ENCODE measurements at regions not wholly inside any gene's neighbourhood (a gene's known extent, or its start where the extent isn't known, plus 50 kb on each side); places are given as distances from the start of the nearest gene placed in this dataset.
"Not testable (repeated sequence)": the region's sequence is repeated elsewhere in the genome, so short reads cannot be mapped to it uniquely, and the experiment has no call there.

DNA sequence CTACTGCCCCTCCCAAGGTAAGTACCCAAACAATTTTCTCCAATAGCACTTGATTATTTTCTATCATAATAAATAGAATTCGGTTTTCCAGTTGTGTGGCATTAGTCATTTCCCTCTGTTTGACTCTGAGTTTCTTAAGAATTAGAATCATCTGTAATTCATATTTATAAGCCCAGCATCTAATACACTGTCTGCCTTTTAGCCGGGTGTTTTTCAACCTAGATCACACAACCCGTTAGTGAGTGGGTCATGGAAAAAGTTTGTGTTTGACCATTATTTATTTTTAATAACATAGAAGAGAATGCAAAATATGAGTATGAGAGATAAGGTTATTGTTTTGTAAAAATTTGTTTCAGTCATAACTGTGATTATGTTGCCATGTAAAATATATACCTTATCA, 701.6 kb downstream of the RFPL4B start:
- Mint-ChIP-seq H3K36me3 (no peaks in the 10 kb centered on the region), H3K4me3 (no peak overlapping the region), H3K4me1 (no peaks in the 10 kb centered on the region), H3K27ac (no peak overlapping the region), H3K9me3 (ENCODE audit: low read depth) (peaks cover 4% of the 10 kb centered on the region), H3K27me3 (no peaks in the 10 kb centered on the region)
- DNase-seq (no peak), ATAC-seq (no peak)
- CTCF ChIA-PET = no interaction called here

DNA sequence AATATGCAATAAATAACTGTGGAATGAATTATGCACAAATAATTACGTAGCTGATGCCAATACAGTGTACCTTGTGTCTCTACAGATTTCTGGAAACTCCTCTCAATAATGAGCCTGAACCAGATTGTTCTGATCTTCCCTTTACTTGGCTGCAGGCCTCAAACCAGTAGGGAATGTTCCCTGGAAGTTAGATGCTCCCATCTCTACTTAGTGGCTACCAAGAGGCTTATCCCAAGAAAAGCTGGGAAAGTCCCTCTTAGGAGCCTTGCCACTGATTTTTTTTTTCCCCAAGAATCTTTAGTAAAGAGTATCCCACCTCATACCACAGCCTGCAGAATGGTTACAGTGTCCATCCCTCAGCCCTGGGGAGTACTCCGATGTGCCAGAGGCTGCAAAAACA, 702.1 kb downstream of the RFPL4B start:
- CTCF ChIA-PET = no interaction called here
- no peak overlapping the region for H3K4me3 Mint-ChIP-seq
- no peaks in the 10 kb centered on the region for H3K4me1 Mint-ChIP-seq
- no peak for ATAC-seq
- no peaks in the 10 kb centered on the region for H3K36me3 Mint-ChIP-seq
- no peaks in the 10 kb centered on the region for H3K27me3 Mint-ChIP-seq
- no peak overlapping the region for H3K27ac Mint-ChIP-seq
- DNase-seq = no peak
- peaks cover 4% of the 10 kb centered on the region for H3K9me3 Mint-ChIP-seq (ENCODE audit: low read depth)

DNA sequence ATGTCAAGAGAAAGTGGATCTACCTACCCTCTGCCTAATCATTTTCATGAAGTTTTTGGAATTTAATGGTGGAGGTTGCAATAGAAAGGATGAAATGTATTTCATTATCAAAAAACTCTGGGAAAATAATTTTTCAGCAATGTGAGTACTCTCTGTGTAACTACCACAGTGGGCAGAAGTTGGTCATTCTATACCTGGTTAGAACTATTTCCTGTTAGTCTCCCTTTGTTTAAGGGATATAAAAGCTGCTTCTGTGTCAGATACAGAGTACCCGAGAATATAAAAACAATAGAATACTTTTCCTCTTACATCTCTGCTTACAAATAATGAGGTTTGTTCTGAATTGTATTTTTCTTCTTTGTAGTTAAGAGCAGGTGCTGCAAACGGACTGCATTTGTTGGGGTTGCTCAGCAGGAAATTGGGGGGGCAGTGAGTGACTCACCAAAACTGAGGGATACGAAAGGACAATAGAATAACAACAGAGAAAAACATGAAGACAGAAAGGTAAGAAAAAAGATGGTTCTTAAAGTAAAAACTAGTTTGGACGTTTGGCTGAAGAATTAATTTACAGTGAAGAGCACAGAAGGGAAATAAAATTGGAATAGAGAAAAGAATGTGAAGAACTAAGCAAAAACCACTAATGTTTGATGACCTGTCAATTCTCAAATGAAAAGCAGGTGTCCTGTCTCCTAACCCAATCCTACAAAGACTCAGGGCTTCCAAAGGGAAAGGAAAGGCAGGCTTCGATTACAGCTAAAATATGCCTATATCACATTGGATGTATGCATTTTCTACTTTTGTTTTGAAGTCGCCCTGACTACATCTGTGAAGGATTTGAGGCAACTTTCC, 703.1 kb downstream of the RFPL4B start:
- CTCF ChIA-PET = no interaction called here
- peaks cover 2% of the 10 kb centered on the region for H3K9me3 Mint-ChIP-seq (ENCODE audit: low read depth)
- H3K4me1 Mint-ChIP-seq = no peaks in the 10 kb centered on the region
- H3K36me3 Mint-ChIP-seq = no peaks in the 10 kb centered on the region
- no peak for ATAC-seq
- no peak overlapping the region for H3K27ac Mint-ChIP-seq
- no peak for DNase-seq
- no peak overlapping the region for H3K4me3 Mint-ChIP-seq
- no peaks in the 10 kb centered on the region for H3K27me3 Mint-ChIP-seq

DNA sequence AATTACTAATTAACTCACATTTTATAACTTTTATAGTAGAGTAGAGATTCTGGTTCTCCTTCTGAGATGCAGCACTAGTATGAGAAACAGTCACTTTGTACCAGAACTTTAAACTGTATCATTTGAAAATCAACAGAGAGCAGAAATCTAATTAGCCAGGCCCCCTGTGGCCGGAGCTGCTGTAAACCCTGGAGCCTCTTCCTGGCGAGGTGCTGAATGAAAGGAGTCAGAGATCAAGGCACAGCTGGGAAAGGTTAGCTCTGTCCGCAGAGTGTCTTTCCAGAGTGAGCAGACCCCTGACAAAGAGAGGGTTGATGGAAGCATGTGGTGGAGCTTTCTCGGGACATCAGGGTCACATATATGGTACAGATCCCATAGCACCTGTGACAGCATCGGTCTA, 703.8 kb downstream of the RFPL4B start:
- Mint-ChIP-seq H3K27ac (no peak overlapping the region), H3K27me3 (no peaks in the 10 kb centered on the region), H3K4me3 (no peak overlapping the region), H3K4me1 (no peaks in the 10 kb centered on the region), H3K9me3 (ENCODE audit: low read depth) (peaks cover 2% of the 10 kb centered on the region), H3K36me3 (no peaks in the 10 kb centered on the region)
- no peak for ATAC-seq
- CTCF ChIA-PET = no interaction called here
- no peak for DNase-seq

DNA sequence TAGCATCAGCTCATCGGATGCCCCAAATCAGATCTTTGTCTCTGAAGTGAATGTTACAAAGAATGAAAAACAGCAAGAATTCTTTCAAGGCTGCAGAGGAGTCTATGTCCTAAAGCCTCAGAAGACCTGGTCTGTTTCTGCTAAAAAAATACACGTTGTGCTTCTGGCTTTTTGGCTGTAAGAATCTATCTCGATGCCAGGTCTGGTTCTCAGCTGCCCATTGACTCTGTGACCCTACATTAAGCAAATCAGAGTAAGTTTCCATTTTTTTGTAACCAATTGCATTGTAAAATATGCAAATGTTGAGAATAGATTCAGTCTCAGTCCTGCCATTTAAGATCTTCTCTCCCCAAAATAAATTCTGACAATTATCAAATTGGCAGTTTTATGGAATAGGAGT, 705.4 kb downstream of the RFPL4B start:
- no peaks in the 10 kb centered on the region for H3K36me3 Mint-ChIP-seq
- H3K9me3 Mint-ChIP-seq (ENCODE audit: low read depth) = peaks cover 2% of the 10 kb centered on the region
- H3K27me3 Mint-ChIP-seq = no peaks in the 10 kb centered on the region
- CTCF ChIA-PET = no interaction called here
- no peak for DNase-seq
- no peak overlapping the region for H3K27ac Mint-ChIP-seq
- ATAC-seq = no peak
- no peaks in the 10 kb centered on the region for H3K4me1 Mint-ChIP-seq
- H3K4me3 Mint-ChIP-seq = no peak overlapping the region

DNA sequence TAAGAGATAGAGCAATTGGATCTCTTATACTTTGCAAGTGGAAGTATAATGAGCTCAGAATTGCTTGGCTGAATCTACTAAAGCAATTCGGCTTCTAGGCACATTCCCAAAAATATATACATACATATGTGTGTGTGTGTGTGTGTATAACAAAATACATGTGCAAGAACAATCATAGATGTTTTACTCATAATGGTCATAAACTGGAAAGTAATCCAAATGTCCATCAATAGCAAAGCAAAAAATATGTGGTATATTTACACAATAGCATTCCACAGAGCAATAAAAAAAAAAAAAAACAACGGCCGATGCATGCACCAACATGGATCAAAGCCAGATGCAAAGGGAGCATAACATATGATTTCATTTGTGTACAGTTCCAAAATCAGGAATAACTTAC, 707.9 kb downstream of the RFPL4B start:
- Mint-ChIP-seq H3K27ac (no peak overlapping the region), H3K36me3 (no peaks in the 10 kb centered on the region), H3K27me3 (no peaks in the 10 kb centered on the region), H3K4me1 (no peaks in the 10 kb centered on the region), H3K9me3 (ENCODE audit: low read depth) (no peaks in the 10 kb centered on the region), H3K4me3 (no peak overlapping the region)
- no peak for ATAC-seq
- no peak for DNase-seq
- CTCF ChIA-PET = no interaction called here

DNA sequence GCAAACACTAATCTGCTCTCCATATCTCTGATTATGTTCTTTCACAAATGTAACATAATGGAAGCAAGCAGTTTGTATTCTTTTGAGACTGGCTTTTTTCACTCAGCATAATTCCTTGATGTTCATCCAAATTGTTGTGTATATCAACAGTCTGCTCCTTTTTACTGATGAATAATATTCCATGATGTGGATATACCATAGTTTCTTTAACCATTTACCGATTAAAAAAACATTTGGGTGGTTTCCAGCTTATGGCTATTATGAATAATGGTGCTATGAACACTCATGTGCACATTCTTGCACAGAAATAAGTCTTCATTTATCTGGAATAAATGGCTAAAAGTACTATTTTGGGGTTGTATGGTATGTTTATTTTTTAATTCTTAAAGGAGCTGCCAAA, 708.9 kb downstream of the RFPL4B start:
- H3K9me3 Mint-ChIP-seq (ENCODE audit: low read depth) = no peaks in the 10 kb centered on the region
- CTCF ChIA-PET = no interaction called here
- no peaks in the 10 kb centered on the region for H3K27me3 Mint-ChIP-seq
- no peaks in the 10 kb centered on the region for H3K4me1 Mint-ChIP-seq
- H3K4me3 Mint-ChIP-seq = no peak overlapping the region
- ATAC-seq (no peak), DNase-seq (no peak)
- no peaks in the 10 kb centered on the region for H3K36me3 Mint-ChIP-seq
- H3K27ac Mint-ChIP-seq = no peak overlapping the region

DNA sequence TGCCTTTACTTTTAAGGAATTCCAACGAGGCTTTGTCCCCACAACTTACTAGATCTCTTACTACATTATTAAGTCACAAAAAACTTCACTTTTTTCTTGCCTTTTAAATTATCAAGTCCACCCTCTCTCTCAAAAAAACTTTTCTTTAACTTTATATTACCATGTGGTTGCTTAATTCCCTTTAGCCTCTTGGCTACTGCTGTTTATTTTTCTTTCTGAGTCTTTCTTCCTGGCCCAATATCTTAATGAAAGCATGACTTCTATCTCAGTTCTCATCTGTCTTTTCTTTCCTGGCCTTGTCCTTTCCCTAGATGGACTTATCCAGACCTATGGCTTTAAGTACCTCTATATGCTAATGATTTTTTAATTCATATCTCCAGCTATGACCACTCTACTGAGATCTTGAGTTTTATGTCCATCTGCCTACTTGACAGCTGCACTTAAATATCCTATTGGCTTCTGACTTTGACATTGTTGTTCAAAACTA, 710.5 kb downstream of the RFPL4B start:
- no peaks in the 10 kb centered on the region for H3K36me3 Mint-ChIP-seq
- H3K9me3 Mint-ChIP-seq (ENCODE audit: low read depth) = no peaks in the 10 kb centered on the region
- no peak for ATAC-seq
- H3K27ac Mint-ChIP-seq = no peak overlapping the region
- no peak overlapping the region for H3K4me3 Mint-ChIP-seq
- no peak for DNase-seq
- CTCF ChIA-PET = no interaction called here
- no peaks in the 10 kb centered on the region for H3K27me3 Mint-ChIP-seq
- no peaks in the 10 kb centered on the region for H3K4me1 Mint-ChIP-seq

DNA sequence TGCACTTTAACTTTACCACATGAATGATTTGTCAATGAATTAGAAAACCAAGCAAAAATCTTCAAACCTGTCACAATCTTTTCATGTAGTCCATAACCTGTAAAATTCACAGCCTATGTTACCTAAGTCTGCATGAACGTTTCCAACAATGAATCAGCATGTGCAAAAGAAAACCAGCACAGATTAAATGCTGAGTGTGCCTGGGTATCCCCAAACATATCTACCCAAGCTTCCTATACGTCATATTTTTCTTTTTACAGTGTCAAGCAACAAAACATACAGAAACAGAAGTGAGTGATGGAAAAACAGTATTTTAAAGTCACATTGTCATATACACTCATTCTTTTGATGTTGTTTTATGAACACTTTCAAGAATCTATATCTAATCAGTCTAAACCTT, 713.5 kb downstream of the RFPL4B start:
- Mint-ChIP-seq H3K9me3 (ENCODE audit: low read depth) (no peaks in the 10 kb centered on the region), H3K27me3 (no peaks in the 10 kb centered on the region), H3K4me3 (no peak overlapping the region), H3K36me3 (no peaks in the 10 kb centered on the region), H3K4me1 (no peaks in the 10 kb centered on the region), H3K27ac (no peak overlapping the region)
- DNase-seq = no peak
- no peak for ATAC-seq
- CTCF ChIA-PET = no interaction called here

DNA sequence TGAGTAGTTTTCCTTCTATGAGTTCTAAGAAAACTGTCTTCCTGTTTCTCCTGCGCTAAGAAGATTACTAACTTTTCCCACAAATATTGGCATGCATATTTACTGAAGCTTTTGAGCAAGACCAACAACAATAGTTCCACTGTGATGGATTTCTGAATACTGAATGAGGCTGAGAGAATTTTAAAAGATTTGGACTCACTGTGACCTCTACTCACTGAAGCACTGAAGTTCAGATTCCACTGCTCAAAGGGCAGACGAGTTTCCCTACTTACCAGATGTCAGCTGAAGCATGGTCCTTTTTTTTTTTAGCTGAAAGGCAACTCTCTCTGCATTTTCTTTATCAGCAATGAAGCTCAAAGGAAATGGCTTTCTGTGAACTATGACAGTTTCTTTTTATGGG, 718.5 kb downstream of the RFPL4B start:
- CTCF ChIA-PET = no interaction called here
- ATAC-seq (no peak), DNase-seq (no peak)
- no peak overlapping the region for H3K27ac Mint-ChIP-seq
- H3K27me3 Mint-ChIP-seq = no peaks in the 10 kb centered on the region
- H3K9me3 Mint-ChIP-seq (ENCODE audit: low read depth) = peaks cover 1% of the 10 kb centered on the region
- no peaks in the 10 kb centered on the region for H3K4me1 Mint-ChIP-seq
- H3K4me3 Mint-ChIP-seq = no peak overlapping the region
- no peaks in the 10 kb centered on the region for H3K36me3 Mint-ChIP-seq

DNA sequence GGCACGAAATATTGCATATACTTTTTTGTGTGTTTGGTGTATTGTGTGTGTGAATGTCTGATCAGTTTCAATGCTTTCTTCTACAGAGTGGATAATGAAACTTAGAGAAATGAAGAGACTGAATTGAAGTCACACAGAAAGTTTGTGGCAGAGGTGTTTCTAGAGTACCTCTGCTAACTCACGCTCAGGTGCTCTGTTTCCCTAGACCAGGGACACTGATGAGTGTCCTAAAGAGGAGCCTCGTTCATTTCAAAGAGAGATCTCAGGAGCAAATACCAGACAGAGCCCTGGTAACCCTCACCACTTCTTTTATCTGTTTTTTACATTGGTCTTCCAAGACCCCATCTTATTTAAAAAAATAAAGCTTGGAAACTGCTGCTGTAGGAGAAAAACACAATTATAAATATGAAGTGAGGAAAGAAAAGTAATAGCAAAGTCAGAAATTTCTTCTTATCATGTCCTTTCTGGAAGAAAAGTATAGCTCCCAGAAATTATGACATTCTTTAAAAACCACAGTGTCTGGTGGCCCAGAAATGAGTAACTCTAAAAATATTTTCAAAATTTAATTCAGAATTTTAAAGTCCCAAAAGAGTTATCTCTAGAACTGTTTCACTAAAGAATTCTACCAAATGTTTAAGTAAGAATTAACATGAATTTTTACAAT, 720.6 kb downstream of the RFPL4B start:
- no peak overlapping the region for H3K27ac Mint-ChIP-seq
- DNase-seq (no peak), ATAC-seq (no peak)
- peaks cover 5% of the 10 kb centered on the region for H3K9me3 Mint-ChIP-seq (ENCODE audit: low read depth)
- H3K36me3 Mint-ChIP-seq = no peaks in the 10 kb centered on the region
- no peaks in the 10 kb centered on the region for H3K27me3 Mint-ChIP-seq
- CTCF ChIA-PET = no interaction called here
- H3K4me1 Mint-ChIP-seq = no peaks in the 10 kb centered on the region
- no peak overlapping the region for H3K4me3 Mint-ChIP-seq

DNA sequence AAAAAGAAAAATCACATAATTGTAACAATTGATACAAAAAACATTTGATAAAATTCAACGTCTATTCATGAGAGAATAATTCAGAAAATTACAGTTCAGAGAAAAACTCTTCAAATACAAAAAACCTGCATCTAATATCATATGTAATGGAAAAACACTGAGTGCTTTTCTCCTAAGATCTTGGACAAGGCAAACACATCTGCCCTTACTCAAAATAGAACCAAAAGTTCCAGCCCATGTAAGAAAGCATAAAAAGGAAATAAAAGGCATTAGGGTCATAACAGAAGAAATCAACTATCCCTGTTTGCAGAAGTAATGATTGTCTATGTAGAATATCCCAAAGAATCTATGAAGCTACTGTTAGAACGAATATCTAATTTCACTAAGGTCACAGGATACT, 721.4 kb downstream of the RFPL4B start:
- Mint-ChIP-seq H3K4me1 (no peaks in the 10 kb centered on the region), H3K27me3 (no peaks in the 10 kb centered on the region), H3K9me3 (ENCODE audit: low read depth) (peaks cover 5% of the 10 kb centered on the region), H3K36me3 (no peaks in the 10 kb centered on the region), H3K27ac (no peak overlapping the region), H3K4me3 (no peak overlapping the region)
- ATAC-seq = no peak
- no peak for DNase-seq
- CTCF ChIA-PET = no interaction called here

DNA sequence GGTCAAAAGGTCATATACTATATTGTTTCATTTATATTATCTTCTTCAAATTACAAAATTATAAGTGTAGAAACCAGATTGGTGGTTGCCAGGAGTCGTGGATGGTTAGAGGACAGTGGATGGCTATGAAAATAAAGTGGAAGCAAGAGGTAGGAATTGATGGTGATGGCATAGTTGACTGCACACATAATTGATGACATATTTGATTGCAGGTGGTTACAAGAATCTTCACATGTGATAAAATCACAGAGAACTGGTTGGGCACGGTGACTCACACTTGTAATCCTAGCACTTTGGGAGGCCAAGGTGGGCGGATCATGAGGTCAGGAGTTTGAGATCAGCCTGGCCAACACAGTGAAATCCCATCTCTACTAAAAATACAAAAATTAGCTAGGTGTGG, 723.6 kb downstream of the RFPL4B start:
- H3K9me3 Mint-ChIP-seq (ENCODE audit: low read depth); ATAC-seq; H3K4me1 Mint-ChIP-seq: not testable (repeated sequence)

DNA sequence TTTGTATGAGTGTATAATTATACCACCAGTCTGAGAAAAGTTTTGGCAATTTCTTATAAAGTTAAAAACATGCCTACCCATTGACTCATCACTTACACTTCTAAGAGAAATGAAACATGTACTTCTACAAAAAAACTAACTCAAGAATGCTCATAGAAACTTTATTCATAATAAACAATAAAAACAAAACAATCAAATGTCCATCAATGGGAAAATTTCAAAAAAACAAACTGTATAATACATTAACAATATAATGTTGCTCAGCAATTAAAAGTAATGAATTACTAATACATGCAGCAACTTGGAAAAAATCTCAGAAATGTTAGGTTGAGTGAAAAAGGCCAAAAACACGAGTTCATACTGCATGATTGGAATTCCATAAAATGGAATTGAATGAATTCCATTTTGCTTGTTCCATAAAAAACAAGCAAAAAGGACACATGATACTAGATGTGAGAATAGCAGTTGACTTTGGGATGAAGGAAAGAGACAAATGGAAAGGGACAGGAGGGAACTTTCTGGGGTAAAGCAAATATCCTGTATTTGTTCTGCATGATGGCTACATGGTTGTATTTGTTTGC, 726.6 kb downstream of the RFPL4B start:
- ATAC-seq (no peak), DNase-seq (no peak)
- CTCF ChIA-PET = no interaction called here
- no peak overlapping the region for H3K27ac Mint-ChIP-seq
- H3K27me3 Mint-ChIP-seq = no peaks in the 10 kb centered on the region
- peaks cover 9% of the 10 kb centered on the region for H3K9me3 Mint-ChIP-seq (ENCODE audit: low read depth)
- H3K4me1 Mint-ChIP-seq = no peaks in the 10 kb centered on the region
- H3K36me3 Mint-ChIP-seq = no peaks in the 10 kb centered on the region
- H3K4me3 Mint-ChIP-seq = no peak overlapping the region

More for the DNA sequence above, 723.6 kb downstream of the RFPL4B start:
- CTCF ChIA-PET, H3K27ac Mint-ChIP-seq, H3K27me3 Mint-ChIP-seq, H3K4me3 Mint-ChIP-seq, DNase-seq, H3K36me3 Mint-ChIP-seq: not testable (repeated sequence)
